Amygdala (tissue), 56 donors: ENCODE measurements at regions not wholly inside any gene's neighbourhood (a gene's known extent, or its start where the extent isn't known, plus 50 kb on each side); places are given as distances from the start of the nearest gene placed in this dataset.
"Not testable (repeated sequence)": the region's sequence is repeated elsewhere in the genome, so short reads cannot be mapped to it uniquely, and the experiment has no call there.

Experiments
- DNase-seq, 56 donors: peaks; one replicate each; lab custom pipeline; 2025; lab: John Stamatoyannopoulos, UW

GRCh38 chr5:71771191-71771590, 52.1 kb downstream of the CARTPT start:
- no peak for DNase-seq

DNA sequence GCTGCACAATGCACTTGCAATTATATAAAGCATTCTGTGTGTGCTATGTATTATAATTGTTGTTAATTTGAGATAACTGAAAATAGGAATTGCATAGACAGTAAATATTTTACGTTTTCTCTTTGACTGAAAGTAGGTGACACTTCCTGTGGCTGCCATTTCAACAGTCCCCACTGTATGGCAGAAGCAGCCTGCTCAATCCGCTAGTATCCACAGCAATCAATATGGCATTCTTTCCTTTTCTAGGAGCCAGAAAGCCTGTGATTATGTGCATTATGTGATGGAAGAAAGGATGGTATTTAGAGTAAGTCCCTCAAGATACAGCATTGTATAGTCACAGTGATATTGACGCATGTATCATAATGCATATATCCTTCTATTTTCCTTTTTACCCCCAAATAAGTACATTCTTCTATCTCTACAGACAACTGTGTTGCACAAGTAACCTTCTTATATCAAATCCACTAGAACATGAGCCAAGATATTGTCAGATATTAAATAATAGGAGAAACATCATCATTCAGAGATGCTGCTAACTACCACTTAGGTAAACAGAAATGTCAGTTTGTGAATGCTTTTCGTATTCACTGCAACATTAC, 59.7 kb downstream of the CARTPT start:
- DNase-seq = peak in 20 of 56 donors; percentile 2 to 67 (median 14)

GRCh38 chr5:71780597-71780996, 61.5 kb downstream of the CARTPT start:
- no peak for DNase-seq

GRCh38 chr5:71782393-71782770, 63.3 kb downstream of the CARTPT start:
- no peak for DNase-seq

DNA sequence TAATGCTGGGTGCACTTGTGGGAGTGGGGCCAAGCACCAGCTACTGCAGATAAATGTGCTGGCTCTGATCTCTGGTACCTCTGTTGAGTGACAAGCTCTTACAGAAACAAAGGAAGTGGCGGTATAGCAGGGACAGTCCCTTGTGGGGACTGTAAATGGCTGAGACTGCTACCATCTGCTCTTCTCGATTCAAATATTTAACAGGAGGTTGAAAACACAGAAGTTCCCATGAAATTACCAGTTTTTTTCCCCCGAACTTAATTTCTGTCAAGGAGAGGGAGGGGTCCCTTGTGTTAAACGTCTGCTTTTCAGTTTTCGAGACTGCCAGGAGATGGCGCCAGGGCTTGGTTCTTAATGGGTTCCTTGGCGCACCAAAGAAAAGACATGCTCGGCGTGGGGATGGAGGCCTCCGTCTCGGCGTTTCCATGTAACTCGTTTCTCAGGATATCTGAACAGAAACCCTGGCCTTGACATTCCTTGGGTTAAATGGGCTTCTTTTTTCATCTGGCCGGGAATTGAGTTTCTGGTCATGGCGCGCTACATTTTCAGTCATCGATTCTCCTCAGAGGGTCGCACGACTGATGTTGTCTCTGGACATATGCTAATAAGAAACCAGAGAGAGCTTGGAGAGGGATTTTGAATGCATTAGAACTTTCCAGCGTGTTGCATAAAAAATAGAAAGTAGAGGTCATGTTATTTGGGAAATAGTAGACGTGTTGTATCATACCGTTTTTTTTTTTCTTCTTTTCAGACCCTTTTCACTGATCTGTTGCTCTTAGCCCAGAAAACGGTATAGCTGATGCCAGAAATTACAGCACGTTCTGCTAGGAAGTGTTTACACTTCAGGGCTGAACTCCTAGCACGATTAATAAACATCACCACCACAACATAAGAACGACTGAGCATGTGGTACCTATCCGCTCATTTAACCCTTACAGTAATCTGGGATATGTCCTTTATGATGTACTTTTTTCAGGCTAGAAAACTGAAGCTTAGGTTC, 64.0 kb downstream of the CARTPT start:
- peak in 55 of 56 donors; percentile 8 to 92 (median 66) for DNase-seq

DNA sequence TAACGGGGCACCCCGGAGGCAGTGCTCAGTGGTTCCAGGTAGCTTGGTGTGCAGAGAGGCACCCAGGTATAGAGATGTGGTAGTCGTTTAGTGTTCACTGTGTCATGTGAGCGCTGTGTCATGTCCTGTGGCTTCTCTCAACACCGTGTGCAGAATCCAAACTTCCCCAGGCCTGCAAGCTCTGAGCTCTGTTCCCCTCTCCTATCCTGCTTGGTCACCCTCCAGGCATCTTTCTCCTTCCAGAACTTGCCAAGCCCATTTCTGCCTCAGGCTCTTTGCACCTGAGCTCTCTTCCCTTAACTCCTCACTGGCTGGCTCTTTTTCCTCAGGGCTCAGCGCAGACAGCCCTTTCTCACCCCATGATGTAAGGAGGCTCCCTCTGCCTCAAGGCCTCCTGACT, 64.8 kb downstream of the CARTPT start:
- no peak for DNase-seq

DNA sequence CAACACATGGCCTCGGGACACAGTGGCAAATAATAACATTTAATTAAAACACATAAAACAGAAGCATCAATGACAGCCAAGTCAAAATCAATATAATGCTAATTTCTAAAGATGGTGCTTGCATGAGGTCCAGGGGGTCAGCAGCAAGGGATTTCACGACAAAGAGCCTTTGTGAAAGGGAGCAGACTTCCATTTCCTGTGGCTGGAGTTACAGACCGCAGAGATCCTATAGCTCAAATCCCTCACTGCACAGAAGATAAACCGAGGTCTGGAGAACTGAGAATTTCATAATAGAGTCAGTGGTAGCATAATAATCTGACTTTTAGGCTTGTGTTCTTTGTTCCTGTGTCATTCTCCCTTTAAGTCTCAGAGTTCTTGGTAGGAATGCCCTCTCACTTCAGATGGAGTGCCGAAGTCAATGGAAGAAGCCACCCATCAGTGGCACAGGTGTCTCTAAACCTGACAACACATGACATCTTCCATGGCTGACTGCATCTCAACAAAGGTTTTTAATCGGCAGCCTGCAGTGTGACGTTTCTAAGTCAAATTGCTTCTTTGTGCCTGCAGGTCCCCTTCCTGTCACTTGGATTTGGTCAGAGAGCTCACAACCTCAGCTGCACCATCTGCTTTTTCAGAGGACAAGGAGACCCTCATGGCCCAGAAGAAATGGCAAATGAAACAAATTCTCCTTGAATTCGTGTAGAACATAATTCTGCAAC, 67.4 kb downstream of the CARTPT start:
- DNase-seq = no peak

DNA sequence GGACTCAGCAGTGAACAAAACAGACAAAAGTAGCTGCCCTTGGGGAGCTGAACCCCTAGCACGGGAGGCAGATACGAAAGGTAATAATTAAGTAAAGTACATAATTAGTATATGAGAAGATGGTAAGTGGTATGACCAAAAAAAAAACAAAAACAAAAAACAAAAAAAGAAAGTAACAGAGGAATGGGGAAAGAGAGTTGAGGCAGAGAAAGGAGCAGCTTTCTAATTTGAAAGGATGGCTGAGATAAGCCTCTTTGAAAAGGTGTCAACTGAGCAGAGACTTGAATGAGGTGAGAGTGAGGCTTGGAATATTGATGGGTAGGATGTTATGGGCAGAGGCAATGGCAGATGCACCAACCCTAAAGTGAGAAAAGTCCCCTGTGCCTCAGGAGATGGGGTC, 69.7 kb downstream of the CARTPT start:
- no peak for DNase-seq

DNA sequence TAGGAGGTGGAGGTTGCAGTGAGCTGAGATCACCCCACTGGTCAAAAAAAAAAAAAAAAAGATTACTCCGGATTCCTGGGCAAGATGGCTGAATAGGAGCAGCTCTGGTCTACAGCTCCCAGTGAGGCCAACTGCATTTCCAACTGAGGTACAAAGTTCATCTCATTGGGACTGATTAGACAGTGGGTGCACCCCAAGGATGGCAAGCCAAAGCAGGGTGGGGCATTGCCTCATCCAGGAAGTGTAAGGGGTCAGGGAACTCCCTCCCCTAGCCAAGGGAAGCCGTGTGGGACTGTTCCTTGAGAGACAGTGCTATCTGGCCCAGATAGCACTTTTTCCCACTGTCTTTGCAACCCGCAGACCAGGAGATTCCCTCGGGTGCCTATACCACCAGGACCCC, 70.7 kb downstream of the CARTPT start:
- DNase-seq = no peak

DNA sequence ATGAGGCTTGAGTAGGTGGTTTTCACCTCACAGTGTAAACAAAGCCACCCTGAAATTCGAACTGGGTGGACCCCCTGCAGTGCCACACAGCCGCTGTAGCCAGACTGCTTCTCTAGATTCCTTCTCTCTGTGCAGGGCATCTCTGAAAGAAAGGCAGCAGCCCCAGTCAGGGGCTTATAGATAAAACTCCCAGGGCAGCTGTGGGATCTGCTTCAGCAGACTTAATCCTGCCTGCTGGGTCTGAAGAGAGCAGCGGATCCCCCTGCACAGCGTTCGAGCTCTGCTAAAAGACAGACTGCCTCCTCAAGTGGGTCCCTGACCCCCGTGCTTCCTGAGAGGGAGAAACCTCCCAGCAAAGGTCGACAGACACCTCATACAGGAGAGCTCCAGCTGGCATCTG, 71.4 kb downstream of the CARTPT start:
- DNase-seq = no peak

DNA sequence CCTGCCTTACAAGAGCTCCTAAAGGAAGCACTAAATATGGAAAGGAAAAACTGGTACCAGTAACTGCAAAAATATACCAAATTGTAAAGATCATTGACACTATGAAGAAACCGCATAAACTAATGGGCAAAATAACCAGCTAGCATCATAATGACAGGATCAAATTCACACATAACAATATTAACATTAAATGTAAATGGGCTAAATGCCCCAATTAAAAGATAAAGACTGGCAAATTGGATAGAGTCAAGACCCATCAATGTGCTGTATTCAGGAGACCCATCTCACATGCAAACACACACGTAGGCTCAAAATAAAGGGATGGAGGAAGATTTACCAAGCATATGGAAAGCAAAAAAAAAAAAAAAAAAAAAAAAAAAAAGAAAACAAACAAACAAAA, 73.0 kb downstream of the CARTPT start:
- not testable (repeated sequence) for DNase-seq

DNA sequence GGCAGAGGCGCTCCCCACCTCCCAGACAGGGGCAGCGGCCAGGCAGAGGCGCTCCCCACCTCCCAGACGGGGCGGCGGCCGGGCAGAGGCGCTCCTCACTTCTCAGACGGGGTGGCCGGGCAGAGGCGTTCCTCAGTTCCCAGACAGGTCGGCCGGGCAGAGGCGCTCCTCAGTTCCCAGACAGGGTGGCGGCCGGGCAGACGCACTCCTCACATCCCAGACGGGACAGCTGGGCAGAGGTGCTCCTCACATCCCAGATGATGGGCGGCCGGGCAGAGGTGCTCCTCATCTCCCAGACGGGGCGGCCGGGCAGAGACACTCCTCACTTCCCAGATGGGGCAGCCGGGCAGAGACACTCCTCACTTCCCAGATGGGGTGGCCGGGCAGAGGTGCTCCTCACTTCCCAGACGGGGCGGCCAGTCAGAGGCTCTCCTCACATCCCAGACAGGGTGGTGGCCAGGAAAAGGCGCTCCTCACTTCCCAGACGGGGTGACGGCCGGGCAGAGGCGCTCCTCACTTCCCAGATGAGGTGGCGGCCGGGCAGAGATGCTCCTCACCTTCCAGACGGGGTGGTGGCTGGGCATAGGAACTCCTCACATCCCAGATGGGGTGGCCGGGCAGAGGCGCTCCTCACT, 75.1 kb downstream of the CARTPT start:
- no peak for DNase-seq

GRCh38 chr5:71802673-71803072, 83.6 kb downstream of the CARTPT start:
- DNase-seq = no peak

- no peak for DNase-seq
Measured at GRCh38 chr5:71806711-71807110, 87.6 kb downstream of the CARTPT start.

DNA sequence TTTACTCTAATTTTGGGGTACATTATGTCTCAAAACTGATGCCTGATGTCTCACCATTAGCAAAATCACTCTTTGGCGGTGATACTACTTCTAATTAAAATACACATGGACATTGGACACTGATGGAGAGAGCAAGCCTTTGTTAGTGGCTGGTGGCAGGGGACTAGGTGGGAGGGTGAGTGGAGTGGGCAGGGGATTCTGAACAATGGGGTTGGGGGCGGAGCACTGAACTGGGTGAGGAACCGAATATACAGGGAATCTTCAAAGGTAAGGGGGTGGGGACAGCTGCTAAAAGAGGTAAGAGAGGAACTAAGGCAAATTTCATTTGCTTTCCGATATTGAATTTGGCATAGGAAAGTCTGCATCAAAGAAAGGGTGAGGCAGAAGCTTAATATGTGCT, 88.8 kb downstream of the CARTPT start:
- DNase-seq = no peak

- DNase-seq = no peak
Measured at GRCh38 chr5:71809446-71809845, 90.4 kb downstream of the CARTPT start.

- no peak for DNase-seq
Measured at GRCh38 chr5:71810023-71810422, 90.9 kb downstream of the CARTPT start.

DNA sequence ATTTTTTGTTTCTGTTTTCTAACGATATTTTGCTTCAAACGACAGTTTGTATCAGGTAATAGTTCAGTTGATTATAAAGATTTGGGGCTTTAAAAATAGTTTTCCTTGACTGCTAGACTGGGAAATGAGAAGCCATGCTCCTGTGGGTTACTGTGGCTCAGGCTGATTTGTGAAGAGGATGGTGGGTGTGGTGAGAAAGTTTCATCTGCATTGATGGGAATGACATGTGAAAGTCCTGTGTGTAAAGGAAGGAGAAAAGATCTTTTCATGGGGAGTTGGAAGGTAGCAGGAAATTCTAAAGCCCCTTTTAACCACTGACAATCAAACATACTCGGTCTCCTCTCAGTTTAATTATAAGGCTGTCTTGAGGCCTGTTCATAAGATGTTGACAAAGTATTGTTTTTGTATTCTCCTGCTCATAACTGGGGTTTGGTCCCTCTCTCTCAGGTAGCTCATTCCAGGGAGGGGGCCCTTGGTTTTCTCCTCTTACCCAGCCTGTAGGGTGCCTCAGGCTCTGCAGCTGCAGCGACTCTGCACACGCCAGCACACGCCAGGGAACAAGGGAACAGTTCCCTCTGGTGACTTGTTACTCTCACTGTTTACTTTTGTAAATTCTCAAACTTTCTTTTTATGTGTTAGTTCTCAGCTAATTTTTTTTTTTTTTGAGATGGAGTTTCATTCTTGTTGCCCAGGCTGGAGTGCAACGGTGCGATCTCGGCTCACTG, 91.6 kb downstream of the CARTPT start:
- DNase-seq = no peak

DNA sequence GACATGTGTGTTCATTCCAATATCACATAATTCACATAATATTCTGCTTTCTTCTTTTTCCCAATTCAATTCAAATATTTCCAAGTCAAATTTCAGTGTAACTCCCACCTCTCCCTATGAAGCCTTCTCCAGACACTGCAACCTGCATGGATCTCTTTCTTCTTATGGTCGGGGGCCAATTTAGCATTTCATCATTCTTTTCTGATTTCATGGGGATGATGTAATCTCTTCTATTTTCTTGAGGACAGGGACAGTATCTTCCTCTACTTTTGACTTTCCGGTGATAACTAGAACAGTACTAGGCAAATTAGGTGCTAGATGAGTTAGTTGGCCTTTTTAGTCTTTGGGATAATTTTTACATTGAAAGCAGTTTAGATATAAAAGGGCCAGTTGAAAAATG, 92.7 kb downstream of the CARTPT start:
- no peak for DNase-seq

- no peak for DNase-seq
Measured at GRCh38 chr5:71816307-71816706, 97.2 kb downstream of the CARTPT start.
